ENCODE measurements at regions not wholly inside any gene's neighbourhood (a gene's known extent, or its start where the extent isn't known, plus 50 kb on each side); places are given as distances from the start of the nearest gene placed in this dataset.

GRCh38 chr22:49713003-49713402 lies 114.7 kb downstream of the BRD1 start:
- TF ChIP-seq, protein P1, sequence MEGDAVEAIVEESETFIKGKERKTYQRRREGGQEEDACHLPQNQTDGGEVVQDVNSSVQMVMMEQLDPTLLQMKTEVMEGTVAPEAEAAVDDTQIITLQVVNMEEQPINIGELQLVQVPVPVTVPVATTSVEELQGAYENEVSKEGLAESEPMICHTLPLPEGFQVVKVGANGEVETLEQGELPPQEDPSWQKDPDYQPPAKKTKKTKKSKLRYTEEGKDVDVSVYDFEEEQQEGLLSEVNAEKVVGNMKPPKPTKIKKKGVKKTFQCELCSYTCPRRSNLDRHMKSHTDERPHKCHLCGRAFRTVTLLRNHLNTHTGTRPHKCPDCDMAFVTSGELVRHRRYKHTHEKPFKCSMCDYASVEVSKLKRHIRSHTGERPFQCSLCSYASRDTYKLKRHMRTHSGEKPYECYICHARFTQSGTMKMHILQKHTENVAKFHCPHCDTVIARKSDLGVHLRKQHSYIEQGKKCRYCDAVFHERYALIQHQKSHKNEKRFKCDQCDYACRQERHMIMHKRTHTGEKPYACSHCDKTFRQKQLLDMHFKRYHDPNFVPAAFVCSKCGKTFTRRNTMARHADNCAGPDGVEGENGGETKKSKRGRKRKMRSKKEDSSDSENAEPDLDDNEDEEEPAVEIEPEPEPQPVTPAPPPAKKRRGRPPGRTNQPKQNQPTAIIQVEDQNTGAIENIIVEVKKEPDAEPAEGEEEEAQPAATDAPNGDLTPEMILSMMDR (IDR thresholded peaks at IDR 0.05; ENCODE audit: low read depth, low read length) = no peak
- DNase-seq (ENCODE audit: extremely low read depth, low read depth) = no peak

DNA sequence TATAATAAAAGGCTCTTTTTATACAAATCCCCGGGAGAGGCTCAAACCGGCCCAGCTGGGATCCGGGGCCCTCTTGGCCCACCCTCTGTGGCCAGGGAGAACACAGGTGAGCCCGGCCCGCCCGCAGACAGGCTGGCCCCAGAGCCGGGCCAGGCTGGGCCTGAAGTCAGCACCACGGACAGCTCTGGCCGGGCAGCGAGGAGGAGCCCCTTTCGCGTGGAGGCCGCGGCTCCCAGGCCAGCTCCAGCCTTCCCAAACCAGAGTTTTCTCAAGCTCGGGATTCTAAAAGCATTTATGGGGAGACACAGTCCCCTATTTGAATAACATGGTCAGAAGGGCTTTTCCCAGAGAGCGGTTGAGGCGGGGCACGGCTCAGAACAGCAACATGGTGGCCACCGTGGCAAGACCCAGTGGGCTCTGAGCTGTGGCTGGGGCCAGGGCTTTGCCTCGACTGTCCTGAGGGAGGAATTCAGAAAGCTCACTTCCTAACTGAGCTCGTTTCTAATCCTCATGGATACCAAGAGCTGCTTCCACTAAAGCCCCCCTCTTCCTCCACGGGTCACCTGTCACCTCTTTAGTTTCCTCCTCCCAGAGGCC lies 115.4 kb downstream of the BRD1 start:
- TF ChIP-seq, protein P1 (IDR thresholded peaks at IDR 0.05; ENCODE audit: low read depth, low read length) = no peak
- no peak for DNase-seq (ENCODE audit: extremely low read depth, low read depth)

GRCh38 chr22:49710746-49711145 lies 116.9 kb downstream of the BRD1 start:
- no peak for DNase-seq (ENCODE audit: extremely low read depth, low read depth)
- TF ChIP-seq, protein P1 (IDR thresholded peaks at IDR 0.05; ENCODE audit: low read depth, low read length) = no peak

- TF ChIP-seq, protein P1 (IDR thresholded peaks at IDR 0.05; ENCODE audit: low read depth, low read length) = no peak
- DNase-seq (ENCODE audit: extremely low read depth, low read depth) = no peak
Observed at GRCh38 chr22:49709464-49709863, 118.2 kb downstream of the BRD1 start.

DNA sequence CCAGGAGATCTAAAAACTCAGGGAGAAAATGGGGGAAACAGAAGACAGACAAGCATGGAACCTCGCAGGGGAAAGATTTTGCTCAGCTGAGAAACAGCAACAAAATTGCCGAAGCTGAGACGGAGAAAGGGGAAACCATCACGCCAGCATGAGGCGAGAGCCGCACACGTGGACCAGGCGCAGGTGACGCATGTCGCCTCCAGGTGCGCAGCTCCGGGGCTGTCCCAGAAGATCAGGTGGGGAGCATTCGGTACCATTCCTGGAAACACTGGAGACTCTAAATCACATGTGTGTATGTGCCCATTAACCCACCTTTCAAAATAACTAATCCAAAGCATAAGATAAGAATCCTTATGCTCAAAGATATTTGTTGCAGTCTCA lies 121.7 kb downstream of the BRD1 start:
- no peak for DNase-seq (ENCODE audit: extremely low read depth, low read depth)
- TF ChIP-seq, protein P1 (IDR thresholded peaks at IDR 0.05; ENCODE audit: low read depth, low read length) = no peak

DNA sequence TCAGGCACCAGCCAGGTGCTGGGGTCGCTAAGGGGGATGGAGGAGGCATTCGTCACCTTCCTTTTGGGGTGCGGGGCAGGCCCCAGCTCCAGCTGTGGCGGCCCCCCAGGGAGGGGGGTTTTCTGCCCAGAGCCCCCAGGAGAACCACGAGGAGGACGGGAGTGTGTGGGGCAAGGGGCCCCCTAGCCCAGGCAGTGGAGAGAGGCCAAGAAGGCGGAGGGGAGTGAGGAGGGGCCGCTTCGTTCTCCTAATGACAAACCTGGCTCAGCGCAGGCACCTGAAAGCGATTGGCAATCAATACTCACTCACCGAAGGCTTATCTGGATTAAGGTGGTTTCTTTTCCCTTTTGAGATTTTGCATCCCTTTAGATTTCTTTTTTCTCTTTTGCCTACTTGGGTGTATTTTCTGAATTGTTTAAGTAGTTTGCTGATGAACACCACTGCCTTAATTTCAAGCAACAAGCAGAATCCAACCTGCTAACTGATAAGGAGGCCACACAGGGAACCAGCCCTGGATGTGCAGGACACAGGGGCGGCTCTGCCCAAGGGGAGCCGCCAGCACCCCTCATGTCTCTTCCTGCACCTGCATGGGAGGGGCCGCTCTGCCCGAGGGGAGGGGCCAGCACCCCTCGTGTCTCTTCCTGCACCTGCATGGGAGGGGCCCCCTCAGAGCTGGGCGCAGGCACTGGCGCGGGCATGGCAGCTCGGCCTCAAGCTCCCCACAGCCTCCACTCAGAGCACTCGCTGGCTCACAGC lies 122.3 kb downstream of the BRD1 start:
- no peak for DNase-seq (ENCODE audit: extremely low read depth, low read depth)
- TF ChIP-seq, protein P1 (IDR thresholded peaks at IDR 0.05; ENCODE audit: low read depth, low read length) = no peak

- DNase-seq (ENCODE audit: extremely low read depth, low read depth) = no peak
- TF ChIP-seq, protein P1 (IDR thresholded peaks at IDR 0.05; ENCODE audit: low read depth, low read length) = no peak
Observed at GRCh38 chr22:49704345-49705215, 123.1 kb downstream of the BRD1 start.
